Endothelial cell of umbilical vein (primary cell): ENCODE measurements at regions not wholly inside any gene's neighbourhood (a gene's known extent, or its start where the extent isn't known, plus 50 kb on each side); places are given as distances from the start of the nearest gene placed in this dataset.

Source experiments
- BruUV-seq: library from RNA; stranded (reverse); fragments of 400-500 nt; replicated peaks from 2 replicates; lab custom pipeline; 2021; lab: Mats Ljungman, UMichigan
- CTCF ChIA-PET: fragments of 300-600, 350-600 bp; sonication (Branson Sonifier 250); formaldehyde crosslinking; loops from one replicate; lab custom pipeline; 2021; ENCODE audit warnings: antibody characterized with exemption, inconsistent platforms; lab: Charles Lee
- POLR2A ChIA-PET: fragments of 300-600, 350-600 bp; sonication (Branson Sonifier 250); formaldehyde crosslinking; loops from one replicate; lab custom pipeline; 2021; ENCODE audit warnings: antibody characterized with exemption, inconsistent platforms; lab: Charles Lee
- DNase-seq: peaks from one replicate; pipeline ENCODE4 v3.0.0-alpha.2; 2011; ENCODE audit warnings: low read depth, low spot score
- FAIRE-seq: peaks from 2 replicates; lab custom pipeline; 2011; peaks lifted over from hg19 to GRCh38; lab: Jason Lieb, UNC
- H2AFZ ChIP-seq: 2 replicates; pipeline ENCODE4 v1.6.0; 2012; ENCODE audit warnings: low read depth, low read length, control low read depth, inconsistent platforms
- H3K27ac ChIP-seq: 2 replicates; pipeline ENCODE4 v1.5.1; 2011; ENCODE audit warnings: low read depth, mild to moderate bottlenecking, control low read depth, low read length, moderate library complexity; ENCODE audit not compliant: insufficient read depth
- H3K27me3 ChIP-seq, 2 experiments: 2 replicates each; pipeline versions ENCODE4 v1.6.0 to v1.6.1; 2011; ENCODE audit warnings: low read length in 2 of 2, mixed read lengths in 1 of 2; ENCODE audit not compliant: control insufficient read depth in 2 of 2, insufficient read depth in 2 of 2
- H3K36me3 ChIP-seq, 2 experiments: 2 replicates in 1 of 2; 3 replicates in 1 of 2; pipeline ENCODE4 v1.5.1; 2011; ENCODE audit warnings: low read length in 2 of 2, mild to moderate bottlenecking in 1 of 2, moderate library complexity in 1 of 2; ENCODE audit not compliant: control insufficient read depth in 2 of 2, insufficient read depth in 2 of 2; ENCODE audit errors: extremely low read depth in 1 of 2
- H3K4me1 ChIP-seq: 3 replicates; pipeline ENCODE4 v1.5.1; 2011; ENCODE audit warnings: mild to moderate bottlenecking, low read length; ENCODE audit not compliant: control insufficient read depth, insufficient read depth; ENCODE audit errors: extremely low read depth
- H3K4me2 ChIP-seq: 2 replicates; pipeline ENCODE4 v1.6.1; 2011; ENCODE audit warnings: low read length, control low read depth, mixed read lengths; ENCODE audit not compliant: insufficient read depth
- H3K4me3 ChIP-seq, 3 experiments: fragments of 200-600 bp in 1 of 3; sonication (generic), shearing (Covaris generic) in 1 of 3; replicated peaks in 1 of 3; 2 replicates each; pipeline ENCODE4 v1.5.1; 2011 to 2016; ENCODE audit warnings: control low read depth in 3 of 3, low read length in 3 of 3, mild to moderate bottlenecking in 2 of 3, inconsistent platforms in 1 of 3, low read depth in 1 of 3, moderate library complexity in 1 of 3; ENCODE audit not compliant: insufficient read depth in 1 of 3
- H3K79me2 ChIP-seq: 2 replicates; pipeline ENCODE4 v1.6.0; 2012; ENCODE audit warnings: low read length, inconsistent platforms; ENCODE audit not compliant: control insufficient read depth, insufficient read depth
- H3K9ac ChIP-seq: replicated peaks from 2 replicates; pipeline ENCODE3; 2011; ENCODE audit warnings: low read length, control low read depth; ENCODE audit not compliant: insufficient read depth; ENCODE audit errors: extremely low read depth
- H3K9me1 ChIP-seq: replicated peaks from 3 replicates; pipeline ENCODE4 v1.6.0; 2011; ENCODE audit warnings: mild to moderate bottlenecking, low read length; ENCODE audit not compliant: control insufficient read depth, insufficient read depth; ENCODE audit errors: extremely low read depth
- H3K9me3 ChIP-seq: replicated peaks from 2 replicates; pipeline ENCODE4 v1.5.1; 2012; ENCODE audit warnings: low read length, inconsistent platforms; ENCODE audit not compliant: control insufficient read depth, insufficient read depth
- H4K20me1 ChIP-seq: replicated peaks from 2 replicates; pipeline ENCODE3; 2011; ENCODE audit warnings: mild to moderate bottlenecking, low read length; ENCODE audit not compliant: control insufficient read depth, insufficient read depth; ENCODE audit errors: extremely low read depth
- CTCF ChIP-seq, 2 donors: IDR thresholded peaks; 1 replicate in 1 of 2; 2 replicates in 1 of 2; pipeline ENCODE4 v1.5.1; 2011; ENCODE audit warnings: low read length in 2 of 2, mild to moderate bottlenecking in 2 of 2, moderate library complexity in 2 of 2, control low read depth in 1 of 2, inconsistent platforms in 1 of 2, low read depth in 1 of 2; ENCODE audit not compliant: insufficient read depth in 1 of 2; ENCODE audit errors: extremely low read depth in 1 of 2
- EZH2 ChIP-seq: IDR thresholded peaks from 2 replicates; pipeline ENCODE4 v1.6.1; 2012; ENCODE audit warnings: borderline replicate concordance, low read depth, mild to moderate bottlenecking, moderate library complexity, low read length, inconsistent platforms; ENCODE audit not compliant: severe bottlenecking
- FOS ChIP-seq: IDR thresholded peaks from 2 replicates; pipeline ENCODE4 v1.6.1; 2011; ENCODE audit warnings: mild to moderate bottlenecking, low read length, moderate library complexity, borderline replicate concordance; ENCODE audit not compliant: insufficient read depth
- GATA2 ChIP-seq: IDR thresholded peaks from 2 replicates; pipeline ENCODE4 v1.7.0; 2011; ENCODE audit warnings: low read depth, mild to moderate bottlenecking, moderate library complexity, mixed read lengths, low read length; ENCODE audit not compliant: insufficient read length, insufficient read depth
- JUN ChIP-seq: IDR thresholded peaks from 2 replicates; pipeline ENCODE4 v1.6.1; 2011; ENCODE audit warnings: borderline replicate concordance, low read depth; ENCODE audit not compliant: insufficient read length, insufficient read depth
- MAX ChIP-seq: IDR thresholded peaks from 2 replicates; pipeline ENCODE4 v1.6.1; 2011; ENCODE audit not compliant: insufficient read depth, insufficient read length
- MYC ChIP-seq: IDR thresholded peaks from one replicate; pipeline ENCODE4 v1.6.1; 2011; ENCODE audit warnings: mild to moderate bottlenecking, low read depth, low read length
- POLR2A ChIP-seq: IDR thresholded peaks from 2 replicates; pipeline ENCODE4 v1.6.1; 2012; ENCODE audit warnings: low read depth, mild to moderate bottlenecking, control low read depth, low read length
- POLR2AphosphoS5 ChIP-seq: IDR thresholded peaks from 2 replicates; pipeline ENCODE4 v1.6.1; 2012; ENCODE audit warnings: low read depth, mild to moderate bottlenecking, control low read depth, low read length, moderate library complexity; ENCODE audit not compliant: insufficient read depth
- dilution Hi-C: fragments of 300-500 bp; cut with MboI; formaldehyde crosslinking; loops from one replicate; pipeline ENCODE4 v1.15.0; 2019; ENCODE audit warnings: low sequenced_read_pairs; ENCODE audit not compliant: extremely low pct_ligation_motif_present
- intact Hi-C: fragments of 100-400 bp; cut with micrococcal nuclease; formaldehyde crosslinking; loops from one replicate; pipeline ENCODE4 v1.10.0; 2022

GRCh38 chr2:220076734-220077133 is 449.3 kb downstream of the SLC4A3 start:
- Histone ChIP-seq H3K4me1 (no peaks in the 10 kb centered on the region), H3K27ac (no peak overlapping the region), H4K20me1 (no peaks in the 10 kb centered on the region), H3K9ac (no peak overlapping the region), H3K4me3 (no peak overlapping the region), H2AFZ (no peak overlapping the region), H3K36me3 (no peaks in the 10 kb centered on the region), H3K9me3 (no peaks in the 10 kb centered on the region), H3K4me2 (no peak overlapping the region), H3K9me1 (no peaks in the 10 kb centered on the region), H3K79me2 (no peaks in the 10 kb centered on the region), H3K27me3 (no peaks in the 10 kb centered on the region)
- ChIA-PET CTCF (no interaction called here), POLR2A (no interaction called here)
- BruUV-seq, result no TSS peak
- TF ChIP-seq EZH2, result no peak
- TF ChIP-seq POLR2AphosphoS5, result no peak
- TF ChIP-seq JUN, result no peak
- TF ChIP-seq MAX, result no peak
- TF ChIP-seq FOS, result no peak
- no peak for TF ChIP-seq MYC
- no peak for TF ChIP-seq CTCF (IDR thresholded peaks at IDR 0.05; ENCODE audit: extremely low read depth in 1 of 2, insufficient read depth in 1 of 2, low read depth in 1 of 2, low read length in 2 of 2)
- no peak for TF ChIP-seq POLR2A
- no peak for TF ChIP-seq GATA2
- FAIRE-seq, result no peak
- no peak for DNase-seq
- intact Hi-C loops, result no loop called here
- dilution Hi-C loops, result no loop called here
